Cardiac fibroblast (primary cell): ENCODE measurements at regions not wholly inside any gene's neighbourhood (a gene's known extent, or its start where the extent isn't known, plus 50 kb on each side); places are given as distances from the start of the nearest gene placed in this dataset.

Experiments used
- DNase-seq, 2 donors: peaks; one replicate each; pipeline versions ENCODE4 v3.0.0 to v3.0.0-alpha.2; 2010; ENCODE audit warnings: low read depth in 2 of 2
- H3K4me3 ChIP-seq, 2 donors: replicated peaks in 1 of 2; 1 replicate in 1 of 2; 2 replicates in 1 of 2; pipeline ENCODE4 v1.5.1; 2011; ENCODE audit warnings: low read depth in 2 of 2, low read length in 2 of 2, mild to moderate bottlenecking in 2 of 2, moderate library complexity in 1 of 2
- CTCF ChIP-seq: IDR thresholded peaks from one replicate; pipeline ENCODE4 v1.5.1; 2011; ENCODE audit warnings: low read depth, mild to moderate bottlenecking, low read length, inconsistent platforms

- DNase-seq = no peak
- H3K4me3 ChIP-seq = no peak overlapping the region
- no peak for TF ChIP-seq CTCF
Measured at GRCh38 chr13:85930108-85930507, 130.9 kb upstream of the SLITRK6 start.

- DNase-seq = no peak
- no peak for TF ChIP-seq CTCF
- H3K4me3 ChIP-seq = no peak overlapping the region
Measured at GRCh38 chr13:85910962-85911361, 111.7 kb upstream of the SLITRK6 start.

GRCh38 chr13:85900521-85900920, 101.3 kb upstream of the SLITRK6 start:
- H3K4me3 ChIP-seq = no peak overlapping the region
- DNase-seq = no peak
- no peak for TF ChIP-seq CTCF

- no peak for DNase-seq
- no peak for TF ChIP-seq CTCF
- no peak overlapping the region for H3K4me3 ChIP-seq
Measured at GRCh38 chr13:85896516-85897450, 97.6 kb upstream of the SLITRK6 start.

- no peak for DNase-seq
- no peak for TF ChIP-seq CTCF
- no peak overlapping the region for H3K4me3 ChIP-seq
Measured at GRCh38 chr13:85887406-85887805, 88.2 kb upstream of the SLITRK6 start.

- no peak for DNase-seq
- no peak for TF ChIP-seq CTCF
- no peak overlapping the region for H3K4me3 ChIP-seq
Measured at GRCh38 chr13:85879014-85879413, 79.8 kb upstream of the SLITRK6 start.
